ENCODE measurements at regions not wholly inside any gene's neighbourhood (a gene's known extent, or its start where the extent isn't known, plus 50 kb on each side); places are given as distances from the start of the nearest gene placed in this dataset.
"Not testable (repeated sequence)": the region's sequence is repeated elsewhere in the genome, so short reads cannot be mapped to it uniquely, and the experiment has no call there.

- intact Hi-C loops (cut with DNase I), result no loop called here
- DNase-seq, result no peak
- ATAC-seq (ENCODE audit: poor library complexity), result no peak
These were observed 969.7 kb downstream of the GATA3 start for GRCh38 chr10:9024210-9024609.

- no peak for ATAC-seq (ENCODE audit: poor library complexity)
- DNase-seq, result no peak
- intact Hi-C loops (cut with DNase I), result no loop called here
These were observed 973.7 kb downstream of the GATA3 start for GRCh38 chr10:9028231-9028630.

GRCh38 chr10:9035355-9035754 is 980.9 kb downstream of the GATA3 start:
- ATAC-seq (ENCODE audit: poor library complexity), result no peak
- no peak for DNase-seq
- intact Hi-C loops (cut with DNase I), result no loop called here

GRCh38 chr10:9036711-9037204 is 982.3 kb downstream of the GATA3 start:
- intact Hi-C loops (cut with DNase I), result no loop called here
- DNase-seq (no peak), ATAC-seq (ENCODE audit: poor library complexity) (no peak)

- intact Hi-C loops (cut with DNase I), result no loop called here
- ATAC-seq (ENCODE audit: poor library complexity) (no peak), DNase-seq (no peak)
These were observed 983.7 kb downstream of the GATA3 start for GRCh38 chr10:9038146-9038714.

- no peak for ATAC-seq (ENCODE audit: poor library complexity)
These were observed 989.0 kb downstream of the GATA3 start for GRCh38 chr10:9043466-9043865.

GRCh38 chr10:9045311-9045710 is 990.8 kb downstream of the GATA3 start:
- no peak for ATAC-seq (ENCODE audit: poor library complexity)
- no peak for DNase-seq
- intact Hi-C loops (cut with DNase I), result no loop called here

More at GRCh38 chr10:9043466-9043865, 989.0 kb downstream of the GATA3 start:
- intact Hi-C loops (cut with DNase I), result no loop called here
- no peak for DNase-seq

- DNase-seq (no peak), ATAC-seq (ENCODE audit: poor library complexity) (no peak)
- intact Hi-C loops (cut with DNase I), result no loop called here
These were observed 997.0 kb downstream of the GATA3 start for GRCh38 chr10:9051328-9051974.

- intact Hi-C loops (cut with DNase I), result no loop called here
- ATAC-seq (ENCODE audit: poor library complexity) (no peak), DNase-seq (no peak)
These were observed 998.3 kb downstream of the GATA3 start for GRCh38 chr10:9052767-9053166.

- no peak for DNase-seq
- ATAC-seq (ENCODE audit: poor library complexity), result no peak
- intact Hi-C loops (cut with DNase I), result no loop called here
These were observed 1002.0 kb downstream of the GATA3 start for GRCh38 chr10:9056521-9056920.

GRCh38 chr10:9057293-9057692 is 1002.8 kb downstream of the GATA3 start:
- ATAC-seq (ENCODE audit: poor library complexity); intact Hi-C loops (cut with DNase I); DNase-seq: not testable (repeated sequence)

GRCh38 chr10:9060314-9060713 is 1005.8 kb downstream of the GATA3 start:
- intact Hi-C loops (cut with DNase I), result no loop called here
- ATAC-seq (ENCODE audit: poor library complexity) (no peak), DNase-seq (no peak)

- no peak for DNase-seq
These were observed 1007.4 kb downstream of the GATA3 start for GRCh38 chr10:9061871-9062270.

GRCh38 chr10:9066152-9066551 is 1011.7 kb downstream of the GATA3 start:
- intact Hi-C loops (cut with DNase I), result no loop called here
- ATAC-seq (ENCODE audit: poor library complexity) (no peak), DNase-seq (no peak)

More at GRCh38 chr10:9061871-9062270, 1007.4 kb downstream of the GATA3 start:
- intact Hi-C loops (cut with DNase I), result no loop called here
- no peak for ATAC-seq (ENCODE audit: poor library complexity)

- DNase-seq, result no peak
- intact Hi-C loops (cut with DNase I), result no loop called here
These were observed 1013.5 kb downstream of the GATA3 start for GRCh38 chr10:9068003-9068402.

GRCh38 chr10:9069136-9069535 is 1014.6 kb downstream of the GATA3 start:
- ATAC-seq (ENCODE audit: poor library complexity) (no peak), DNase-seq (no peak)
- intact Hi-C loops (cut with DNase I), result no loop called here

More at GRCh38 chr10:9068003-9068402, 1013.5 kb downstream of the GATA3 start:
- ATAC-seq (ENCODE audit: poor library complexity), result no peak

- DNase-seq (no peak), ATAC-seq (ENCODE audit: poor library complexity) (no peak)
- intact Hi-C loops (cut with DNase I), result no loop called here
These were observed 1020.9 kb downstream of the GATA3 start for GRCh38 chr10:9075420-9075819.

GRCh38 chr10:9076066-9076465 is 1021.6 kb downstream of the GATA3 start:
- intact Hi-C loops (cut with DNase I), result no loop called here
- DNase-seq, result no peak
- ATAC-seq (ENCODE audit: poor library complexity), result no peak

GRCh38 chr10:9081253-9081652 is 1026.8 kb downstream of the GATA3 start:
- ATAC-seq (ENCODE audit: poor library complexity), result no peak
- no peak for DNase-seq
- intact Hi-C loops (cut with DNase I), result no loop called here

- DNase-seq (no peak), ATAC-seq (ENCODE audit: poor library complexity) (no peak)
- intact Hi-C loops (cut with DNase I), result no loop called here
These were observed 1027.5 kb downstream of the GATA3 start for GRCh38 chr10:9081961-9082360.
